NCI-H510A (cell line): ENCODE measurements at regions not wholly inside any gene's neighbourhood (a gene's known extent, or its start where the extent isn't known, plus 50 kb on each side); places are given as distances from the start of the nearest gene placed in this dataset.
"Not testable (repeated sequence)": the region's sequence is repeated elsewhere in the genome, so short reads cannot be mapped to it uniquely, and the experiment has no call there.

Experiments
- DNase-seq: peaks from one replicate; lab custom pipeline; 2025; lab: John Stamatoyannopoulos, UW

- DNase-seq, result no peak
Observed at GRCh38 chr6:168938546-168938945, 315.1 kb downstream of the THBS2 start.

GRCh38 chr6:168937054-168937453 is 316.6 kb downstream of the THBS2 start:
- no peak for DNase-seq

- DNase-seq, result no peak
Observed at GRCh38 chr6:168935628-168936010, 318.0 kb downstream of the THBS2 start.

- no peak for DNase-seq
Observed at GRCh38 chr6:168934660-168935627, 318.7 kb downstream of the THBS2 start.

GRCh38 chr6:168932171-168932570 is 321.5 kb downstream of the THBS2 start:
- DNase-seq, result not testable (repeated sequence)

GRCh38 chr6:168931072-168931471 is 322.6 kb downstream of the THBS2 start:
- not testable (repeated sequence) for DNase-seq

GRCh38 chr6:168929871-168930450 is 323.7 kb downstream of the THBS2 start:
- DNase-seq, result no peak

GRCh38 chr6:168928012-168928411 is 325.6 kb downstream of the THBS2 start:
- no peak for DNase-seq

- DNase-seq, result no peak
Observed at GRCh38 chr6:168927026-168927425, 326.6 kb downstream of the THBS2 start.

GRCh38 chr6:168926306-168926705 is 327.3 kb downstream of the THBS2 start:
- DNase-seq, result no peak

- DNase-seq, result no peak
Observed at GRCh38 chr6:168925671-168926070, 328.0 kb downstream of the THBS2 start.

- no peak for DNase-seq
Observed at GRCh38 chr6:168923171-168923570, 330.5 kb downstream of the THBS2 start.

GRCh38 chr6:168922436-168922835 is 331.2 kb downstream of the THBS2 start:
- no peak for DNase-seq

- DNase-seq, result no peak
Observed at GRCh38 chr6:168920289-168920688, 333.4 kb downstream of the THBS2 start.

- no peak for DNase-seq
Observed at GRCh38 chr6:168919470-168920179, 334.0 kb downstream of the THBS2 start.

GRCh38 chr6:168916576-168917211 is 337.0 kb downstream of the THBS2 start:
- no peak for DNase-seq

- no peak for DNase-seq
Observed at GRCh38 chr6:168915855-168916254, 337.8 kb downstream of the THBS2 start.

- no peak for DNase-seq
Observed at GRCh38 chr6:168915242-168915641, 338.4 kb downstream of the THBS2 start.

GRCh38 chr6:168913866-168914469 is 339.7 kb downstream of the THBS2 start:
- DNase-seq, result no peak

- not testable (repeated sequence) for DNase-seq
Observed at GRCh38 chr6:168913231-168913865, 340.3 kb downstream of the THBS2 start.

GRCh38 chr6:168909288-168909687 is 344.4 kb downstream of the THBS2 start:
- DNase-seq, result no peak
